OCI-LY1 (cell line): ENCODE measurements at regions not wholly inside any gene's neighbourhood (a gene's known extent, or its start where the extent isn't known, plus 50 kb on each side); places are given as distances from the start of the nearest gene placed in this dataset.

Source experiments
- H2AFZ ChIP-seq: fragments of 200-600 bp; sonication (generic), shearing (Covaris generic); 2 replicates; pipeline ENCODE4 v1.6.0; 2014; ENCODE audit warnings: antibody characterized with exemption, mild to moderate bottlenecking, low read length
- H3F3A ChIP-seq: fragments of 200-600 bp; sonication (generic), shearing (Covaris generic); 2 replicates; pipeline ENCODE4 v1.6.0; 2014; ENCODE audit warnings: mild to moderate bottlenecking, antibody characterized with exemption, low read length, moderate library complexity; ENCODE audit not compliant: insufficient read depth
- H3K27ac ChIP-seq: fragments of 200-600 bp; sonication (generic); 2 replicates; pipeline ENCODE4 v1.5.1; 2014; ENCODE audit warnings: low read length, mixed run types, mild to moderate bottlenecking, low read depth; ENCODE audit not compliant: poor library complexity, severe bottlenecking
- H3K27me3 ChIP-seq: fragments of 200-600 bp; sonication (generic); 2 replicates; pipeline ENCODE4 v1.6.0; 2014; ENCODE audit warnings: antibody characterized with exemption, mild to moderate bottlenecking, low read length, moderate library complexity; ENCODE audit not compliant: insufficient read depth
- H3K36me3 ChIP-seq: fragments of 200-600 bp; sonication (generic); 2 replicates; pipeline ENCODE4 v1.6.1; 2014; ENCODE audit warnings: mild to moderate bottlenecking, antibody characterized with exemption, low read length, moderate library complexity, mixed read lengths; ENCODE audit not compliant: insufficient read depth
- H3K4me1 ChIP-seq: fragments of 200-600 bp; sonication (generic); 2 replicates; pipeline ENCODE4 v1.5.1; 2014; ENCODE audit warnings: mild to moderate bottlenecking, low read length, moderate library complexity; ENCODE audit not compliant: insufficient read depth, severe bottlenecking
- H3K4me2 ChIP-seq: fragments of 200-600 bp; sonication (generic), shearing (Covaris generic); 2 replicates; pipeline ENCODE4 v1.6.1; 2014; ENCODE audit warnings: low read length
- H3K4me3 ChIP-seq: fragments of 200-600 bp; sonication (generic); 2 replicates; pipeline ENCODE4 v1.5.1; 2014; ENCODE audit warnings: low read length, low read depth, mild to moderate bottlenecking, mixed read lengths; ENCODE audit not compliant: poor library complexity, severe bottlenecking
- H3K79me2 ChIP-seq: fragments of 200-600 bp; shearing (Covaris generic); 2 replicates; pipeline ENCODE4 v1.6.1; 2016; ENCODE audit warnings: mixed run types, low read length, mixed read lengths; ENCODE audit not compliant: insufficient read depth
- H3K9ac ChIP-seq: fragments of 200-600 bp; sonication (generic), shearing (Covaris generic); 2 replicates; pipeline ENCODE4 v1.6.1; 2014; ENCODE audit warnings: mild to moderate bottlenecking, low read length, mixed read lengths
- H3K9me2 ChIP-seq: fragments of 200-600 bp; sonication (generic), shearing (Covaris generic); 2 replicates; pipeline ENCODE4 v1.6.1; 2014; ENCODE audit warnings: low read depth, mild to moderate bottlenecking, low read length, mixed read lengths
- H3K9me3 ChIP-seq: fragments of 200-600 bp; shearing (Covaris generic); 2 replicates; pipeline ENCODE4 v1.6.1; 2014; ENCODE audit warnings: low read length, mixed read lengths
- H4K20me1 ChIP-seq: fragments of 200-600 bp; sonication (generic), shearing (Covaris generic); 2 replicates; pipeline ENCODE4 v1.6.0; 2016; ENCODE audit warnings: mild to moderate bottlenecking, low read length; ENCODE audit not compliant: insufficient read depth
- EZH2 ChIP-seq: fragments of 200-600 bp; sonication (generic), shearing (Covaris generic); IDR thresholded peaks from 2 replicates; pipeline ENCODE4 v1.8.0; 2017; ENCODE audit warnings: borderline replicate concordance, mixed run types, mild to moderate bottlenecking, antibody characterized with exemption, low read length, moderate library complexity, mixed read lengths
- TF ChIP-seq, protein P1 (sequence below): fragments of 200-600 bp; sonication (generic), shearing (Covaris generic); IDR thresholded peaks from 2 replicates; pipeline ENCODE4 v1.5.1; 2017; ENCODE audit warnings: mild to moderate bottlenecking, antibody characterized with exemption, low read length, moderate library complexity, mixed read lengths

DNA sequence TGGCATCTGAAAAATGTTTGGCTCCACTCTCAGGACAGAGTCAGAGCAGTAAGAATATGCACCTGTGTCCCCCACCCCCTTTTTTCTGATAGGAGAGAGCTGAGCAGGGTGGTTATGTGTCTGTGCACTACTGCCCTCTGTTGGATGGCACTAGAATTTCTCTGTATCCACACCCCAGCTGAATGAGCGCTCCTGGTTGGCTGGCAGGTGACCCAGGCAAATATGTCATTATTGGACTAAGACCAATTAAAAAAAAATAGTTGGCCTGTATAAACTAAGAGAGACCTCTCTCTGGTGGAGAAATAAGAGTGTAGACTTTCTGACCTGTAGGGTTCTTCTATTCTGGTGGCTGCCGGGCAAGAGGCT is 107.0 kb downstream of the PTCSC3 start:
- Histone ChIP-seq H3F3A (no peaks in the 10 kb centered on the region), H3K9me3 (no peaks in the 10 kb centered on the region), H3K4me1 (peaks cover 7% of the 10 kb centered on the region), H3K27ac (no peak overlapping the region), H3K4me3 (no peak overlapping the region), H3K27me3 (no peaks in the 10 kb centered on the region), H3K9me2 (no peaks in the 10 kb centered on the region), H3K79me2 (no peaks in the 10 kb centered on the region), H3K4me2 (no peak overlapping the region), H4K20me1 (no peaks in the 10 kb centered on the region), H3K9ac (no peak overlapping the region), H3K36me3 (no peaks in the 10 kb centered on the region), H2AFZ (no peak overlapping the region)
- no peak for TF ChIP-seq EZH2
- TF ChIP-seq, protein P1, sequence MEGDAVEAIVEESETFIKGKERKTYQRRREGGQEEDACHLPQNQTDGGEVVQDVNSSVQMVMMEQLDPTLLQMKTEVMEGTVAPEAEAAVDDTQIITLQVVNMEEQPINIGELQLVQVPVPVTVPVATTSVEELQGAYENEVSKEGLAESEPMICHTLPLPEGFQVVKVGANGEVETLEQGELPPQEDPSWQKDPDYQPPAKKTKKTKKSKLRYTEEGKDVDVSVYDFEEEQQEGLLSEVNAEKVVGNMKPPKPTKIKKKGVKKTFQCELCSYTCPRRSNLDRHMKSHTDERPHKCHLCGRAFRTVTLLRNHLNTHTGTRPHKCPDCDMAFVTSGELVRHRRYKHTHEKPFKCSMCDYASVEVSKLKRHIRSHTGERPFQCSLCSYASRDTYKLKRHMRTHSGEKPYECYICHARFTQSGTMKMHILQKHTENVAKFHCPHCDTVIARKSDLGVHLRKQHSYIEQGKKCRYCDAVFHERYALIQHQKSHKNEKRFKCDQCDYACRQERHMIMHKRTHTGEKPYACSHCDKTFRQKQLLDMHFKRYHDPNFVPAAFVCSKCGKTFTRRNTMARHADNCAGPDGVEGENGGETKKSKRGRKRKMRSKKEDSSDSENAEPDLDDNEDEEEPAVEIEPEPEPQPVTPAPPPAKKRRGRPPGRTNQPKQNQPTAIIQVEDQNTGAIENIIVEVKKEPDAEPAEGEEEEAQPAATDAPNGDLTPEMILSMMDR = peak; percentile 69

DNA sequence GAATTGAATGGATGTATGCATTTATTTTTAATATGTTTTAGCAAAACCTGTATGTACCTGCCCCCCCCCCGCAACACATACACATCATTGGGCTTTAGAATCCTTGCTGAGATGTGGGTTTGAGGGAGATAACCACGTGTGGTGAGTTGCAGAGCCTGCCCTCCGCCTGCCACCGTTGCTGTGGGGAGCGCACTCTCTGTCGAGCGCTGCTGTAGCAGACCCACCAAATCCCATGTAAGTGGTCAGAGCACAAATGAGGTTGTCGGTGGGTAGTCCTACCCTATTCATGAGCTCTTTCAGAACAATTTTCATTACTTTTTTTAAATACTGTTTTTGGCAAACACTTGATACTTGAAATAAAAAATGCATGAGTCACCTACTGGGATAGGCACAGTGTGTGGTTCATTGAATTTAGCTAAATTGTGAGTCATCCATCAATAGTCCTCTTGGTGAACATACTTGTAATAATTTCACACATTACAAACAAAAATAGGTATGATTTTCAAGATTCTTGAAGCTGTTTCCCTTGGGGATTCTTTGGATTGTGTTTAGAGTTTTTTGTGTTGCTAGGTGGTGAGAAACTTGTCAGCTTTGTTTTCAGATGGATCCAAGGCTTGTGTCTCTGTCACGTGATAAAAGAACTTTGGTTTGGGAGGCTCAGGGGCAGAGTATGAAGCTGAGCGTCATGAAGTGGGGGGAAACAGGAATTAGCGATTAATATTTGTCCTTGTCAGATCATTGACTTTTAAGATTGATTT is 107.6 kb downstream of the PTCSC3 start:
- Histone ChIP-seq H3K27ac (no peak overlapping the region), H3K4me3 (no peak overlapping the region), H3K4me1 (peaks cover 7% of the 10 kb centered on the region), H3K9me3 (no peaks in the 10 kb centered on the region), H3K36me3 (no peaks in the 10 kb centered on the region), H2AFZ (no peak overlapping the region), H3F3A (no peaks in the 10 kb centered on the region), H3K27me3 (no peaks in the 10 kb centered on the region), H3K9ac (no peak overlapping the region), H3K4me2 (no peak overlapping the region), H3K9me2 (no peaks in the 10 kb centered on the region), H4K20me1 (no peaks in the 10 kb centered on the region), H3K79me2 (no peaks in the 10 kb centered on the region)
- no peak for TF ChIP-seq EZH2
- TF ChIP-seq, protein P1 = no peak

DNA sequence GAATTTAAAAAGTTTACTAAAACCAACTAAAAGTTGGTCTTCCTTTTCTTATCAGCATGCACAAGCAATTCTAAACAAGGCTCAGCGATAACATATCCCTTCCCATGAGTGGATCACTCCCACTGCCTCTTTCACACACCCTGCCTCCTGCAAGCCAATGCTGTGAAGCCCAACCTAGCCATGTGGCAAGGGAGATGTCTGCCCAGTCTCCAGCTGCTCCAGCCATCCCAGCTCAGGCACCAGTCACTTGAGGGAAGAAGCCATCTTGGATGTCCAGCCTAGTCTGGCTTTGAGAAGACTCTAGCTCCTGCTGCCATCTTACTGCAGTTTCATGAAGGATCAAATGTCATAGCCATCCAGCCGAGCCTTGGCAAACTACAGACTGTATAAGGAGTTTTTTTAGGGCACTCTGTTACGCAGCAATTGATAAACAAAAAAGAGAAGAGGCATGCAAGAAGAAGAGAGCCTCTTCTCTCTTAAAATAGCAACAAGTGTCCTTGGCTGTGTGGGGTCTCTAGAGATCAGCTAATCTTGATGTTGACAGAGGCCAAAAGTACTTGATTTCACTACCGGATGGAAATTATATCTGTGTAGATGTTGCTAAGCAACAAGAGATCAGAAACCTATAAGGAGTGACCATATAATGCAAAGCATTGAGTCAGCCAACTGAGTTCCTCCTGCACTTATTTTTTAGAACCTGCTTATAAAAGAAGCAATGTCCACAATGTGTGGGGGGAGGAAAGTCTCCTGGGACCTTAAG is 108.9 kb downstream of the PTCSC3 start:
- H3K27me3 ChIP-seq = no peaks in the 10 kb centered on the region
- H3K36me3 ChIP-seq = no peaks in the 10 kb centered on the region
- H3K9me2 ChIP-seq = no peaks in the 10 kb centered on the region
- H3K4me3 ChIP-seq = no peak overlapping the region
- H3K4me1 ChIP-seq = peaks cover 7% of the 10 kb centered on the region
- H3K4me2 ChIP-seq = no peak overlapping the region
- H3K9ac ChIP-seq = no peak overlapping the region
- H3K9me3 ChIP-seq = no peaks in the 10 kb centered on the region
- TF ChIP-seq EZH2 = no peak
- TF ChIP-seq, protein P1 = no peak
- no peaks in the 10 kb centered on the region for H4K20me1 ChIP-seq
- H3K27ac ChIP-seq = peak overlapping the region; percentile 24
- no peak overlapping the region for H2AFZ ChIP-seq
- no peaks in the 10 kb centered on the region for H3K79me2 ChIP-seq
- no peaks in the 10 kb centered on the region for H3F3A ChIP-seq
